ENCODE measurements at regions not wholly inside any gene's neighbourhood (a gene's known extent, or its start where the extent isn't known, plus 50 kb on each side); places are given as distances from the start of the nearest gene placed in this dataset.

GRCh38 chr14:23694949-23695663, 58.9 kb downstream of the DHRS2 start:
- no peaks in the 10 kb centered on the region for H3K4me1 Mint-ChIP-seq (ENCODE audit: low read depth, unreplicated experiment)
- H3K4me1 ChIP-seq, result peaks cover 6% of the 10 kb centered on the region
- H3K27me3 ChIP-seq (replicated peaks; ENCODE audit: control insufficient read depth, insufficient read depth, low read length), result no peaks in the 10 kb centered on the region
- ChIA-PET CTCF (interaction anchor here (0.8 to 1.3 kb wide), 2 partner anchors 63 to 106 kb away, joined by 3 read pairs; no protein-coding TSS in a partner anchor), POLR2A (no interaction called here)
- H3K36me3 ChIP-seq (ENCODE audit: control insufficient read depth, insufficient read depth, low read length), result no peaks in the 10 kb centered on the region
- H3K27ac Mint-ChIP-seq (ENCODE audit: unreplicated experiment), result no peak overlapping the region
- peaks cover 11% of the 10 kb centered on the region for H3K9me3 Mint-ChIP-seq (ENCODE audit: unreplicated experiment)
- no peaks in the 10 kb centered on the region for H3K27me3 Mint-ChIP-seq (ENCODE audit: insufficient read depth, unreplicated experiment)
- no peak overlapping the region for H3K4me3 Mint-ChIP-seq (ENCODE audit: unreplicated experiment)
- TF ChIP-seq CTCF (IDR thresholded peaks at IDR 0.05; ENCODE audit: insufficient read depth in 1 of 2, low read depth in 1 of 2, low read length in 1 of 2, severe bottlenecking in 1 of 2, unreplicated experiment in 1 of 2), result no peak
- no peaks in the 10 kb centered on the region for H3K36me3 Mint-ChIP-seq (ENCODE audit: insufficient read depth, unreplicated experiment)
- no peaks in the 10 kb centered on the region for H3K9me3 ChIP-seq
- intact Hi-C loops (cut with micrococcal nuclease; ENCODE audit: unreplicated experiment), result no loop called here
- BruUV-seq (replicated peaks), result TSS peak; percentile 84
- DNase-seq, result peak in 1 of 2 experiments; percentile 8
- peak overlapping the region; percentile 23 for H3K4me3 ChIP-seq (ENCODE audit: low read depth, low read length)

- Mint-ChIP-seq H3K36me3 (ENCODE audit: insufficient read depth, unreplicated experiment) (no peaks in the 10 kb centered on the region), H3K27ac (ENCODE audit: unreplicated experiment) (no peak overlapping the region), H3K9me3 (ENCODE audit: unreplicated experiment) (peaks cover 13% of the 10 kb centered on the region), H3K27me3 (ENCODE audit: insufficient read depth, unreplicated experiment) (no peaks in the 10 kb centered on the region), H3K4me1 (ENCODE audit: low read depth, unreplicated experiment) (no peaks in the 10 kb centered on the region), H3K4me3 (ENCODE audit: unreplicated experiment) (no peak overlapping the region)
- TF ChIP-seq CTCF (IDR thresholded peaks at IDR 0.05; ENCODE audit: insufficient read depth in 1 of 2, low read depth in 1 of 2, low read length in 1 of 2, severe bottlenecking in 1 of 2, unreplicated experiment in 1 of 2), result no peak
- no peaks in the 10 kb centered on the region for H3K36me3 ChIP-seq (ENCODE audit: control insufficient read depth, insufficient read depth, low read length)
- peaks cover 6% of the 10 kb centered on the region for H3K4me1 ChIP-seq
- H3K4me3 ChIP-seq (ENCODE audit: low read depth, low read length), result no peak overlapping the region
- H3K9me3 ChIP-seq, result no peaks in the 10 kb centered on the region
- no TSS peak for BruUV-seq (replicated peaks)
- H3K27me3 ChIP-seq (replicated peaks; ENCODE audit: control insufficient read depth, insufficient read depth, low read length), result no peaks in the 10 kb centered on the region
- no peak for DNase-seq
- intact Hi-C loops (cut with micrococcal nuclease; ENCODE audit: unreplicated experiment), result no loop called here
- ChIA-PET CTCF (no interaction called here), POLR2A (no interaction called here)
Observed at GRCh38 chr14:23695664-23695999, 59.5 kb downstream of the DHRS2 start.

GRCh38 chr14:23696701-23697239, 60.6 kb downstream of the DHRS2 start:
- H3K27me3 Mint-ChIP-seq (ENCODE audit: insufficient read depth, unreplicated experiment), result no peaks in the 10 kb centered on the region
- intact Hi-C loops (cut with micrococcal nuclease; ENCODE audit: unreplicated experiment), result no loop called here

More at GRCh38 chr14:23696701-23697239, 60.6 kb downstream of the DHRS2 start:
- H3K4me1 ChIP-seq, result peaks cover 6% of the 10 kb centered on the region
- H3K9me3 ChIP-seq, result no peaks in the 10 kb centered on the region
- Mint-ChIP-seq H3K4me3 (ENCODE audit: unreplicated experiment) (no peak overlapping the region), H3K36me3 (ENCODE audit: insufficient read depth, unreplicated experiment) (no peaks in the 10 kb centered on the region), H3K9me3 (ENCODE audit: unreplicated experiment) (peaks cover 10% of the 10 kb centered on the region), H3K27ac (ENCODE audit: unreplicated experiment) (no peak overlapping the region), H3K4me1 (ENCODE audit: low read depth, unreplicated experiment) (no peaks in the 10 kb centered on the region)
- ChIA-PET POLR2A (no interaction called here), CTCF (no interaction called here)
- BruUV-seq (replicated peaks), result no TSS peak
- TF ChIP-seq CTCF (IDR thresholded peaks at IDR 0.05; ENCODE audit: insufficient read depth in 1 of 2, low read depth in 1 of 2, low read length in 1 of 2, severe bottlenecking in 1 of 2, unreplicated experiment in 1 of 2), result no peak
- no peak for DNase-seq
- no peaks in the 10 kb centered on the region for H3K27me3 ChIP-seq (replicated peaks; ENCODE audit: control insufficient read depth, insufficient read depth, low read length)
- H3K36me3 ChIP-seq (ENCODE audit: control insufficient read depth, insufficient read depth, low read length), result no peaks in the 10 kb centered on the region
- no peak overlapping the region for H3K4me3 ChIP-seq (ENCODE audit: low read depth, low read length)

Measured in Caco-2 (cell line).